WTC11 (cell line): ENCODE measurements at regions not wholly inside any gene's neighbourhood (a gene's known extent, or its start where the extent isn't known, plus 50 kb on each side); places are given as distances from the start of the nearest gene placed in this dataset.

Source experiments
- AR ChIP-seq: fragments of 250-450 bp; sonication (Bioruptor Pico); IDR thresholded peaks from 2 replicates; pipeline ENCODE4 v1.9.0; 2021; ENCODE audit warnings: mild to moderate bottlenecking
- CREB1 ChIP-seq: sonication (generic); formaldehyde crosslinking; IDR thresholded peaks from 2 replicates; pipeline ENCODE4 v1.8.0; 2023; ENCODE audit warnings: mild to moderate bottlenecking, missing genetic modification reagents
- CREM ChIP-seq: sonication (generic); formaldehyde crosslinking; IDR thresholded peaks from 2 replicates; pipeline ENCODE4 v1.8.1; 2022; ENCODE audit warnings: mild to moderate bottlenecking, missing genetic modification reagents, moderate library complexity
- ELF4 ChIP-seq: sonication (generic); formaldehyde crosslinking; IDR thresholded peaks from 2 replicates; pipeline ENCODE4 v1.8.1; 2022; ENCODE audit warnings: low read depth, mild to moderate bottlenecking, moderate library complexity, missing genetic modification reagents
- JUN ChIP-seq: sonication (generic); formaldehyde crosslinking; IDR thresholded peaks from 2 replicates; pipeline ENCODE4 v1.8.0; 2023; ENCODE audit warnings: mild to moderate bottlenecking, missing genetic modification reagents
- MYBL2 ChIP-seq: sonication (generic); formaldehyde crosslinking; IDR thresholded peaks from 2 replicates; pipeline ENCODE4 v1.8.1; 2023; ENCODE audit warnings: mild to moderate bottlenecking, moderate library complexity, missing genetic modification reagents
- NR3C1 ChIP-seq: sonication (generic); formaldehyde crosslinking; conservative IDR thresholded peaks from 2 replicates; pipeline ENCODE4 v1.8.1; 2023; ENCODE audit warnings: low read depth, mild to moderate bottlenecking, missing genetic modification reagents
- SMAD3 ChIP-seq: sonication (generic); formaldehyde crosslinking; IDR thresholded peaks from 2 replicates; pipeline ENCODE4 v1.8.0; 2022; ENCODE audit warnings: missing genetic modification reagents, mild to moderate bottlenecking, borderline replicate concordance
- ZNF121 ChIP-seq: sonication (generic); formaldehyde crosslinking; IDR thresholded peaks from 2 replicates; pipeline ENCODE4 v1.8.0; 2023; ENCODE audit warnings: missing genetic modification reagents
- ZNF232 ChIP-seq: sonication (generic); formaldehyde crosslinking; IDR thresholded peaks from 2 replicates; pipeline ENCODE4 v1.8.0; 2022; ENCODE audit warnings: mild to moderate bottlenecking, missing genetic modification reagents
- TF ChIP-seq, protein P1 (sequence below): sonication (generic); formaldehyde crosslinking; IDR thresholded peaks from 2 replicates; pipeline ENCODE4 v1.8.0; 2022; ENCODE audit warnings: mild to moderate bottlenecking, missing genetic modification reagents
- TF ChIP-seq, protein P2 (sequence below): fragments of 200-600 bp; IDR thresholded peaks from 2 replicates; pipeline ENCODE4 v1.8.0; 2022; ENCODE audit warnings: antibody characterized with exemption
- TF ChIP-seq, protein P3 (sequence below): sonication (generic); formaldehyde crosslinking; IDR thresholded peaks from 2 replicates; pipeline ENCODE4 v1.8.1; 2023; ENCODE audit warnings: mild to moderate bottlenecking, missing genetic modification reagents
- TF ChIP-seq, protein P4 (sequence below): sonication (generic); formaldehyde crosslinking; IDR thresholded peaks from 2 replicates; pipeline ENCODE4 v1.8.0; 2022; ENCODE audit warnings: mild to moderate bottlenecking, missing genetic modification reagents

DNA sequence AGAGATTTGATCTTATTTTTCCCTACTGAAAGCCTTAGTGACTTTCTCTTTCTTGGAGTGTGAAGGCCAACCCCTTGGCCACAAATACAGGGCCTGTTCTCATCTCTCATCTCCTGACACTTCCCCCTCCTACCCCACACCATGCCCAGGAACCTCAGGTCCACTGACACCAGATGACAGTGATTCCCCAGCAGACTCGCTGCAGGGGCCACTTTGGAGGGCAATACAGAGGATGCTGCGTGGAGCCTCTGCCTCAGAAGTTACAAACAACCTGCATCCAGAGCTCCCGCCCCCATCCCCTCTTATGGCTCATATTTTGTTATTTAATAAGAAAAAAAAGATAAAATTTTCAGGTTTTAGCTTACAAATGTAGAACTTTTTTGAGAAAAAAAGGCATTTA lies 70.1 kb upstream of the LGALSL start:
- TF ChIP-seq CREM (CRISPR knock-in tag) (no peak), JUN (CRISPR knock-in tag) (no peak), ZNF121 (CRISPR knock-in tag) (no peak), MYBL2 (CRISPR knock-in tag) (no peak), ELF4 (CRISPR knock-in tag) (no peak), AR (CRISPR knock-in tag) (no peak), SMAD3 (CRISPR knock-in tag) (no peak), CREB1 (CRISPR knock-in tag) (no peak), NR3C1 (CRISPR knock-in tag) (no peak), ZNF232 (CRISPR knock-in tag) (no peak)
- TF ChIP-seq, protein P1, sequence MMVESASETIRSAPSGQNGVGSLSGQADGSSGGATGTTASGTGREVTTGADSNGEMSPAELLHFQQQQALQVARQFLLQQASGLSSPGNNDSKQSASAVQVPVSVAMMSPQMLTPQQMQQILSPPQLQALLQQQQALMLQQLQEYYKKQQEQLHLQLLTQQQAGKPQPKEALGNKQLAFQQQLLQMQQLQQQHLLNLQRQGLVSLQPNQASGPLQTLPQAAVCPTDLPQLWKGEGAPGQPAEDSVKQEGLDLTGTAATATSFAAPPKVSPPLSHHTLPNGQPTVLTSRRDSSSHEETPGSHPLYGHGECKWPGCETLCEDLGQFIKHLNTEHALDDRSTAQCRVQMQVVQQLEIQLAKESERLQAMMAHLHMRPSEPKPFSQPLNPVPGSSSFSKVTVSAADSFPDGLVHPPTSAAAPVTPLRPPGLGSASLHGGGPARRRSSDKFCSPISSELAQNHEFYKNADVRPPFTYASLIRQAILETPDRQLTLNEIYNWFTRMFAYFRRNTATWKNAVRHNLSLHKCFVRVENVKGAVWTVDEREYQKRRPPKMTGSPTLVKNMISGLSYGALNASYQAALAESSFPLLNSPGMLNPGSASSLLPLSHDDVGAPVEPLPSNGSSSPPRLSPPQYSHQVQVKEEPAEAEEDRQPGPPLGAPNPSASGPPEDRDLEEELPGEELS (CRISPR knock-in tag): no peak
- TF ChIP-seq, protein P2, sequence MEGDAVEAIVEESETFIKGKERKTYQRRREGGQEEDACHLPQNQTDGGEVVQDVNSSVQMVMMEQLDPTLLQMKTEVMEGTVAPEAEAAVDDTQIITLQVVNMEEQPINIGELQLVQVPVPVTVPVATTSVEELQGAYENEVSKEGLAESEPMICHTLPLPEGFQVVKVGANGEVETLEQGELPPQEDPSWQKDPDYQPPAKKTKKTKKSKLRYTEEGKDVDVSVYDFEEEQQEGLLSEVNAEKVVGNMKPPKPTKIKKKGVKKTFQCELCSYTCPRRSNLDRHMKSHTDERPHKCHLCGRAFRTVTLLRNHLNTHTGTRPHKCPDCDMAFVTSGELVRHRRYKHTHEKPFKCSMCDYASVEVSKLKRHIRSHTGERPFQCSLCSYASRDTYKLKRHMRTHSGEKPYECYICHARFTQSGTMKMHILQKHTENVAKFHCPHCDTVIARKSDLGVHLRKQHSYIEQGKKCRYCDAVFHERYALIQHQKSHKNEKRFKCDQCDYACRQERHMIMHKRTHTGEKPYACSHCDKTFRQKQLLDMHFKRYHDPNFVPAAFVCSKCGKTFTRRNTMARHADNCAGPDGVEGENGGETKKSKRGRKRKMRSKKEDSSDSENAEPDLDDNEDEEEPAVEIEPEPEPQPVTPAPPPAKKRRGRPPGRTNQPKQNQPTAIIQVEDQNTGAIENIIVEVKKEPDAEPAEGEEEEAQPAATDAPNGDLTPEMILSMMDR: no peak
- TF ChIP-seq, protein P3, sequence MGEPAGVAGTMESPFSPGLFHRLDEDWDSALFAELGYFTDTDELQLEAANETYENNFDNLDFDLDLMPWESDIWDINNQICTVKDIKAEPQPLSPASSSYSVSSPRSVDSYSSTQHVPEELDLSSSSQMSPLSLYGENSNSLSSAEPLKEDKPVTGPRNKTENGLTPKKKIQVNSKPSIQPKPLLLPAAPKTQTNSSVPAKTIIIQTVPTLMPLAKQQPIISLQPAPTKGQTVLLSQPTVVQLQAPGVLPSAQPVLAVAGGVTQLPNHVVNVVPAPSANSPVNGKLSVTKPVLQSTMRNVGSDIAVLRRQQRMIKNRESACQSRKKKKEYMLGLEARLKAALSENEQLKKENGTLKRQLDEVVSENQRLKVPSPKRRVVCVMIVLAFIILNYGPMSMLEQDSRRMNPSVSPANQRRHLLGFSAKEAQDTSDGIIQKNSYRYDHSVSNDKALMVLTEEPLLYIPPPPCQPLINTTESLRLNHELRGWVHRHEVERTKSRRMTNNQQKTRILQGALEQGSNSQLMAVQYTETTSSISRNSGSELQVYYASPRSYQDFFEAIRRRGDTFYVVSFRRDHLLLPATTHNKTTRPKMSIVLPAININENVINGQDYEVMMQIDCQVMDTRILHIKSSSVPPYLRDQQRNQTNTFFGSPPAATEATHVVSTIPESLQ (CRISPR knock-in tag): no peak
- TF ChIP-seq, protein P4, sequence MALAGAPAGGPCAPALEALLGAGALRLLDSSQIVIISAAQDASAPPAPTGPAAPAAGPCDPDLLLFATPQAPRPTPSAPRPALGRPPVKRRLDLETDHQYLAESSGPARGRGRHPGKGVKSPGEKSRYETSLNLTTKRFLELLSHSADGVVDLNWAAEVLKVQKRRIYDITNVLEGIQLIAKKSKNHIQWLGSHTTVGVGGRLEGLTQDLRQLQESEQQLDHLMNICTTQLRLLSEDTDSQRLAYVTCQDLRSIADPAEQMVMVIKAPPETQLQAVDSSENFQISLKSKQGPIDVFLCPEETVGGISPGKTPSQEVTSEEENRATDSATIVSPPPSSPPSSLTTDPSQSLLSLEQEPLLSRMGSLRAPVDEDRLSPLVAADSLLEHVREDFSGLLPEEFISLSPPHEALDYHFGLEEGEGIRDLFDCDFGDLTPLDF (CRISPR knock-in tag): no peak
